K562 (cell line): ENCODE measurements at regions not wholly inside any gene's neighbourhood (a gene's known extent, or its start where the extent isn't known, plus 50 kb on each side); places are given as distances from the start of the nearest gene placed in this dataset.
A peak's percentile ranks its signal among the peaks of the same experiment; 100 is the strongest.

ENCODE experiments used
- CTBP1 ChIP-seq: fragments of 450-650 bp; IDR thresholded peaks from 2 replicates; pipeline ENCODE4 v1.6.1; 2016; ENCODE audit warnings: borderline replicate concordance
- FOSL1 ChIP-seq: fragments of 200-800 bp; sonication (Bioruptor generic); conservative IDR thresholded peaks from 2 replicates; pipeline ENCODE4 v1.6.1; 2016; ENCODE audit warnings: missing genetic modification characterization, missing compliant biosample characterization
- HCFC1 ChIP-seq: IDR thresholded peaks from 2 replicates; pipeline ENCODE4 v1.6.1; 2012; ENCODE audit warnings: low read depth, low read length, improper control_type of control experiment
- NCOA4 ChIP-seq: fragments of 450-650 bp; IDR thresholded peaks from 2 replicates; pipeline ENCODE4 v1.6.1; 2018; ENCODE audit warnings: mild to moderate bottlenecking; ENCODE audit not compliant: partially characterized antibody
- PCBP1 ChIP-seq: fragments of 200-400 bp; formaldehyde crosslinking; IDR thresholded peaks from 2 replicates; pipeline ENCODE4 v1.6.1; 2018; ENCODE audit warnings: mild to moderate bottlenecking, low read depth, low read length; ENCODE audit not compliant: poor library complexity, severe bottlenecking
- POLR3A ChIP-seq: IDR thresholded peaks from 2 replicates; pipeline ENCODE4 v1.6.1; 2011; ENCODE audit warnings: borderline replicate concordance, mild to moderate bottlenecking, moderate library complexity; ENCODE audit not compliant: insufficient read length, insufficient read depth; ENCODE audit errors: extremely low read depth
- RHOXF2B ChIP-seq: fragments of 250-450 bp; sonication (Bioruptor Pico); conservative IDR thresholded peaks from 2 replicates; pipeline ENCODE4 v1.5.1; 2021
- SMARCC2 ChIP-seq: fragments of 450-650 bp; IDR thresholded peaks from 2 replicates; pipeline ENCODE4 v1.6.1; 2017; ENCODE audit warnings: antibody characterized with exemption, moderate library complexity, mild to moderate bottlenecking, low read depth
- SMC3 ChIP-seq: conservative IDR thresholded peaks from 2 replicates; pipeline ENCODE4 v1.6.1; 2011; ENCODE audit warnings: low read depth, low read length, improper control_type of control experiment; ENCODE audit not compliant: insufficient read depth
- ZBTB17 ChIP-seq: fragments of 450-650 bp; formaldehyde crosslinking; IDR thresholded peaks from 2 replicates; pipeline ENCODE4 v1.4.0; 2020; ENCODE audit warnings: mild to moderate bottlenecking
- TF ChIP-seq, protein P1 (sequence below): IDR thresholded peaks from 2 replicates; pipeline ENCODE4 v1.6.1; 2011; ENCODE audit warnings: borderline replicate concordance, low read depth, mild to moderate bottlenecking, moderate library complexity, low read length; ENCODE audit not compliant: insufficient read depth, poor library complexity, severe bottlenecking
- TF ChIP-seq, protein P2 (sequence below): fragments of 450-650 bp; formaldehyde crosslinking; IDR thresholded peaks from 2 replicates; pipeline ENCODE4 v1.4.0; 2020; ENCODE audit warnings: mild to moderate bottlenecking, moderate library complexity
- TF ChIP-seq, protein P3 (sequence below): fragments of 450-650 bp; IDR thresholded peaks from 2 replicates; pipeline ENCODE4 v1.6.1; 2016
- TF ChIP-seq, protein P4 (sequence below), 2 experiments: fragments of 450-650 bp; formaldehyde crosslinking in 1 of 2; IDR thresholded peaks; 2 replicates each; pipeline versions ENCODE4 v1.4.0 to v1.6.1; 2014 to 2020; ENCODE audit warnings: mild to moderate bottlenecking in 2 of 2, borderline replicate concordance in 1 of 2, low read depth in 1 of 2

GRCh38 chr3:10758304-10759037 lies 57.6 kb upstream of the SLC6A11 start (continued):
- TF ChIP-seq, protein P1, sequence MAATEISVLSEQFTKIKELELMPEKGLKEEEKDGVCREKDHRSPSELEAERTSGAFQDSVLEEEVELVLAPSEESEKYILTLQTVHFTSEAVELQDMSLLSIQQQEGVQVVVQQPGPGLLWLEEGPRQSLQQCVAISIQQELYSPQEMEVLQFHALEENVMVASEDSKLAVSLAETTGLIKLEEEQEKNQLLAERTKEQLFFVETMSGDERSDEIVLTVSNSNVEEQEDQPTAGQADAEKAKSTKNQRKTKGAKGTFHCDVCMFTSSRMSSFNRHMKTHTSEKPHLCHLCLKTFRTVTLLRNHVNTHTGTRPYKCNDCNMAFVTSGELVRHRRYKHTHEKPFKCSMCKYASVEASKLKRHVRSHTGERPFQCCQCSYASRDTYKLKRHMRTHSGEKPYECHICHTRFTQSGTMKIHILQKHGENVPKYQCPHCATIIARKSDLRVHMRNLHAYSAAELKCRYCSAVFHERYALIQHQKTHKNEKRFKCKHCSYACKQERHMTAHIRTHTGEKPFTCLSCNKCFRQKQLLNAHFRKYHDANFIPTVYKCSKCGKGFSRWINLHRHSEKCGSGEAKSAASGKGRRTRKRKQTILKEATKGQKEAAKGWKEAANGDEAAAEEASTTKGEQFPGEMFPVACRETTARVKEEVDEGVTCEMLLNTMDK: peak; percentile 52
- TF ChIP-seq POLR3A (no peak), CTBP1 (peak; percentile 49; the same call in 1 of the 2 replicates), PCBP1 (no peak), NCOA4 (no peak), RHOXF2B (CRISPR knock-in tag) (no peak), SMC3 (peak; percentile 82), ZBTB17 (CRISPR knock-in tag) (no peak), FOSL1 (no peak), SMARCC2 (no peak), HCFC1 (peak; percentile 40; the same call in 1 of the 2 replicates)
- TF ChIP-seq, protein P2, sequence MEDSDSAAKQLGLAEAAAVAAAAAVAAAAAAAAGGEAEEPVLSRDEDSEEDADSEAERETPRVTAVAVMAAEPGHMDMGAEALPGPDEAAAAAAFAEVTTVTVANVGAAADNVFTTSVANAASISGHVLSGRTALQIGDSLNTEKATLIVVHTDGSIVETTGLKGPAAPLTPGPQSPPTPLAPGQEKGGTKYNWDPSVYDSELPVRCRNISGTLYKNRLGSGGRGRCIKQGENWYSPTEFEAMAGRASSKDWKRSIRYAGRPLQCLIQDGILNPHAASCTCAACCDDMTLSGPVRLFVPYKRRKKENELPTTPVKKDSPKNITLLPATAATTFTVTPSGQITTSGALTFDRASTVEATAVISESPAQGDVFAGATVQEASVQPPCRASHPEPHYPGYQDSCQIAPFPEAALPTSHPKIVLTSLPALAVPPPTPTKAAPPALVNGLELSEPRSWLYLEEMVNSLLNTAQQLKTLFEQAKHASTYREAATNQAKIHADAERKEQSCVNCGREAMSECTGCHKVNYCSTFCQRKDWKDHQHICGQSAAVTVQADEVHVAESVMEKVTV (CRISPR knock-in tag): peak; percentile 56; the same call in 1 of the 2 replicates
- TF ChIP-seq, protein P3, sequence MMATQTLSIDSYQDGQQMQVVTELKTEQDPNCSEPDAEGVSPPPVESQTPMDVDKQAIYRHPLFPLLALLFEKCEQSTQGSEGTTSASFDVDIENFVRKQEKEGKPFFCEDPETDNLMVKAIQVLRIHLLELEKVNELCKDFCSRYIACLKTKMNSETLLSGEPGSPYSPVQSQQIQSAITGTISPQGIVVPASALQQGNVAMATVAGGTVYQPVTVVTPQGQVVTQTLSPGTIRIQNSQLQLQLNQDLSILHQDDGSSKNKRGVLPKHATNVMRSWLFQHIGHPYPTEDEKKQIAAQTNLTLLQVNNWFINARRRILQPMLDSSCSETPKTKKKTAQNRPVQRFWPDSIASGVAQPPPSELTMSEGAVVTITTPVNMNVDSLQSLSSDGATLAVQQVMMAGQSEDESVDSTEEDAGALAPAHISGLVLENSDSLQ: peak; percentile 83
- TF ChIP-seq, protein P4, sequence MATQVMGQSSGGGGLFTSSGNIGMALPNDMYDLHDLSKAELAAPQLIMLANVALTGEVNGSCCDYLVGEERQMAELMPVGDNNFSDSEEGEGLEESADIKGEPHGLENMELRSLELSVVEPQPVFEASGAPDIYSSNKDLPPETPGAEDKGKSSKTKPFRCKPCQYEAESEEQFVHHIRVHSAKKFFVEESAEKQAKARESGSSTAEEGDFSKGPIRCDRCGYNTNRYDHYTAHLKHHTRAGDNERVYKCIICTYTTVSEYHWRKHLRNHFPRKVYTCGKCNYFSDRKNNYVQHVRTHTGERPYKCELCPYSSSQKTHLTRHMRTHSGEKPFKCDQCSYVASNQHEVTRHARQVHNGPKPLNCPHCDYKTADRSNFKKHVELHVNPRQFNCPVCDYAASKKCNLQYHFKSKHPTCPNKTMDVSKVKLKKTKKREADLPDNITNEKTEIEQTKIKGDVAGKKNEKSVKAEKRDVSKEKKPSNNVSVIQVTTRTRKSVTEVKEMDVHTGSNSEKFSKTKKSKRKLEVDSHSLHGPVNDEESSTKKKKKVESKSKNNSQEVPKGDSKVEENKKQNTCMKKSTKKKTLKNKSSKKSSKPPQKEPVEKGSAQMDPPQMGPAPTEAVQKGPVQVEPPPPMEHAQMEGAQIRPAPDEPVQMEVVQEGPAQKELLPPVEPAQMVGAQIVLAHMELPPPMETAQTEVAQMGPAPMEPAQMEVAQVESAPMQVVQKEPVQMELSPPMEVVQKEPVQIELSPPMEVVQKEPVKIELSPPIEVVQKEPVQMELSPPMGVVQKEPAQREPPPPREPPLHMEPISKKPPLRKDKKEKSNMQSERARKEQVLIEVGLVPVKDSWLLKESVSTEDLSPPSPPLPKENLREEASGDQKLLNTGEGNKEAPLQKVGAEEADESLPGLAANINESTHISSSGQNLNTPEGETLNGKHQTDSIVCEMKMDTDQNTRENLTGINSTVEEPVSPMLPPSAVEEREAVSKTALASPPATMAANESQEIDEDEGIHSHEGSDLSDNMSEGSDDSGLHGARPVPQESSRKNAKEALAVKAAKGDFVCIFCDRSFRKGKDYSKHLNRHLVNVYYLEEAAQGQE (IDR thresholded peaks at IDR 0.05; ENCODE audit: borderline replicate concordance): peak; percentile 69
- TF ChIP-seq, protein P4 (CRISPR knock-in tag; IDR thresholded peaks at IDR 0.05; ENCODE audit: low read depth): no peak
